ENCODE measurements at regions not wholly inside any gene's neighbourhood (a gene's known extent, or its start where the extent isn't known, plus 50 kb on each side); places are given as distances from the start of the nearest gene placed in this dataset.

- Histone ChIP-seq H3K27ac (no peak overlapping the region), H3K4me3 (no peak overlapping the region), H3K27me3 (replicated peaks in 1 of 7) (no peaks in the 10 kb centered on the region), H3K4me1 (no peaks in the 10 kb centered on the region), H3K9me3 (peaks cover 0 to 35% (median 19%) of the 10 kb centered on the region in 8 donors), H3K36me3 (no peaks in the 10 kb centered on the region)
- peak; percentile 62 for DNase-seq
- intact Hi-C loops (cut with DNase I; ENCODE audit: low total_unique reads), result no loop called here
- TF ChIP-seq POLR2AphosphoS5 (IDR thresholded peaks at IDR 0.05), result no peak
- no peak for TF ChIP-seq POLR2A (IDR thresholded peaks at IDR 0.05)
- TF ChIP-seq, protein P1, sequence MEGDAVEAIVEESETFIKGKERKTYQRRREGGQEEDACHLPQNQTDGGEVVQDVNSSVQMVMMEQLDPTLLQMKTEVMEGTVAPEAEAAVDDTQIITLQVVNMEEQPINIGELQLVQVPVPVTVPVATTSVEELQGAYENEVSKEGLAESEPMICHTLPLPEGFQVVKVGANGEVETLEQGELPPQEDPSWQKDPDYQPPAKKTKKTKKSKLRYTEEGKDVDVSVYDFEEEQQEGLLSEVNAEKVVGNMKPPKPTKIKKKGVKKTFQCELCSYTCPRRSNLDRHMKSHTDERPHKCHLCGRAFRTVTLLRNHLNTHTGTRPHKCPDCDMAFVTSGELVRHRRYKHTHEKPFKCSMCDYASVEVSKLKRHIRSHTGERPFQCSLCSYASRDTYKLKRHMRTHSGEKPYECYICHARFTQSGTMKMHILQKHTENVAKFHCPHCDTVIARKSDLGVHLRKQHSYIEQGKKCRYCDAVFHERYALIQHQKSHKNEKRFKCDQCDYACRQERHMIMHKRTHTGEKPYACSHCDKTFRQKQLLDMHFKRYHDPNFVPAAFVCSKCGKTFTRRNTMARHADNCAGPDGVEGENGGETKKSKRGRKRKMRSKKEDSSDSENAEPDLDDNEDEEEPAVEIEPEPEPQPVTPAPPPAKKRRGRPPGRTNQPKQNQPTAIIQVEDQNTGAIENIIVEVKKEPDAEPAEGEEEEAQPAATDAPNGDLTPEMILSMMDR (IDR thresholded peaks at IDR 0.05 in 8 of 11, conservative IDR thresholded peaks at IDR 0.05 in 3 of 11), result no peak
- WGBS, 5 donors, result 84 to 93% (median 91%) methylated on average over 4 to 5 of the region's 5 CpGs
Measured at GRCh38 chr2:193818801-193819499, 1624.2 kb upstream of the TMEFF2 start.

GRCh38 chr2:193816008-193816407 is 1621.3 kb upstream of the TMEFF2 start:
- TF ChIP-seq POLR2A (IDR thresholded peaks at IDR 0.05), result no peak
- no peak for TF ChIP-seq POLR2AphosphoS5 (IDR thresholded peaks at IDR 0.05)
- TF ChIP-seq, protein P1 (IDR thresholded peaks at IDR 0.05 in 8 of 11, conservative IDR thresholded peaks at IDR 0.05 in 3 of 11), result no peak
- Histone ChIP-seq H3K27me3 (replicated peaks in 1 of 7) (no peaks in the 10 kb centered on the region), H3K9me3 (peaks cover 0 to 16% (median 10%) of the 10 kb centered on the region in 8 donors), H3K27ac (no peak overlapping the region), H3K4me1 (no peaks in the 10 kb centered on the region), H3K4me3 (no peak overlapping the region), H3K36me3 (no peaks in the 10 kb centered on the region)
- DNase-seq, result no peak
- intact Hi-C loops (cut with DNase I; ENCODE audit: low total_unique reads), result no loop called here

- Histone ChIP-seq H3K27me3 (replicated peaks in 1 of 7) (no peaks in the 10 kb centered on the region), H3K36me3 (no peaks in the 10 kb centered on the region), H3K4me1 (no peaks in the 10 kb centered on the region), H3K27ac (no peak overlapping the region), H3K9me3 (no peaks in the 10 kb centered on the region), H3K4me3 (no peak overlapping the region)
- WGBS, 5 donors, result 76 to 91% (median 86%) methylated on average over 3 of the region's 3 CpGs
- TF ChIP-seq, protein P1 (IDR thresholded peaks at IDR 0.05 in 8 of 11, conservative IDR thresholded peaks at IDR 0.05 in 3 of 11), result no peak
- TF ChIP-seq POLR2AphosphoS5 (IDR thresholded peaks at IDR 0.05) (no peak), POLR2A (IDR thresholded peaks at IDR 0.05) (no peak)
- DNase-seq, result no peak
- intact Hi-C loops (cut with DNase I; ENCODE audit: low total_unique reads), result no loop called here
Measured at GRCh38 chr2:193810533-193810932, 1615.8 kb upstream of the TMEFF2 start.

DNA sequence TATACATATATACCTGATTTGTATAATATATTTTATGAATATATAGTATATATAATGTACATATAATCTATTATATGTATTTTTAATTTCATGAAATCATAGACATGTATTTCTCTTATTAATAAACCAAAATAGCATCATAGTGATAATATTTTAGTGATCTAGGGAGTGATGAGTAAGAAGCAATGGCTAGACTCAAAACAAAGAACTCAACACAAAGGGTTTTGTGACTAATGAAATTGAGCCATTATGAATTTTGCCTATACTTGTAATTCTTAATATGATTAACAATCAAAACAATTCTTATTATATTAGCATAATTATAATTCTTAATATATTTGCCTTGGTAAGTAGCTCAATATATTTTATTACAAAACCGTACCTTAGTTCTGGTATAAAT is 1614.1 kb upstream of the TMEFF2 start:
- intact Hi-C loops (cut with DNase I; ENCODE audit: low total_unique reads), result no loop called here
- no peak for TF ChIP-seq POLR2AphosphoS5 (IDR thresholded peaks at IDR 0.05)
- TF ChIP-seq, protein P1 (IDR thresholded peaks at IDR 0.05 in 8 of 11, conservative IDR thresholded peaks at IDR 0.05 in 3 of 11), result no peak
- no peak for TF ChIP-seq POLR2A (IDR thresholded peaks at IDR 0.05)
- 86 to 99% (median 94%) methylated on average over 1 of the region's 1 CpG for WGBS, 5 donors
- no peaks in the 10 kb centered on the region for H3K9me3 ChIP-seq
- H3K4me1 ChIP-seq, result no peaks in the 10 kb centered on the region
- no peak overlapping the region for H3K27ac ChIP-seq
- H3K4me3 ChIP-seq, result no peak overlapping the region
- H3K36me3 ChIP-seq, result no peaks in the 10 kb centered on the region
- no peaks in the 10 kb centered on the region for H3K27me3 ChIP-seq (replicated peaks in 1 of 7)
- DNase-seq, result no peak

Data from spleen (tissue), 11 donors.